ENCODE measurements at regions not wholly inside any gene's neighbourhood (a gene's known extent, or its start where the extent isn't known, plus 50 kb on each side); places are given as distances from the start of the nearest gene placed in this dataset.

GRCh38 chr14:83702619-83703018 lies 1827.3 kb upstream of the FLRT2 start:
- Histone ChIP-seq H3K4me3 (no peak overlapping the region), H3K27me3 (no peaks in the 10 kb centered on the region), H3K4me1 (no peaks in the 10 kb centered on the region), H3K27ac (no peak overlapping the region), H3K9me3 (no peaks in the 10 kb centered on the region), H3K36me3 (no peaks in the 10 kb centered on the region)
- intact Hi-C loops (cut with DNase I) = no loop called here
- DNase-seq (ENCODE audit: extremely low spot score in 2 of 2) = no peak
- TF ChIP-seq POLR2AphosphoS5 (IDR thresholded peaks at IDR 0.05; ENCODE audit: insufficient read depth in 1 of 2, low read depth in 1 of 2) (no peak), POLR2A (IDR thresholded peaks at IDR 0.05) (no peak), CTCF (IDR thresholded peaks at IDR 0.05) (no peak)

GRCh38 chr14:83706231-83706954 lies 1823.6 kb upstream of the FLRT2 start:
- H3K27ac ChIP-seq = no peak overlapping the region
- no peak for TF ChIP-seq POLR2AphosphoS5 (IDR thresholded peaks at IDR 0.05; ENCODE audit: insufficient read depth in 1 of 2, low read depth in 1 of 2)
- no peak for TF ChIP-seq POLR2A (IDR thresholded peaks at IDR 0.05)
- TF ChIP-seq CTCF (IDR thresholded peaks at IDR 0.05) = no peak
- no peaks in the 10 kb centered on the region for H3K4me1 ChIP-seq
- H3K9me3 ChIP-seq = no peaks in the 10 kb centered on the region
- no peak overlapping the region for H3K4me3 ChIP-seq
- intact Hi-C loops (cut with DNase I) = no loop called here
- no peaks in the 10 kb centered on the region for H3K27me3 ChIP-seq
- no peaks in the 10 kb centered on the region for H3K36me3 ChIP-seq
- DNase-seq (ENCODE audit: extremely low spot score in 2 of 2) = no peak

- no peak for TF ChIP-seq POLR2A (IDR thresholded peaks at IDR 0.05)
- TF ChIP-seq POLR2AphosphoS5 (IDR thresholded peaks at IDR 0.05; ENCODE audit: insufficient read depth in 1 of 2, low read depth in 1 of 2) = no peak
- Histone ChIP-seq H3K4me1 (no peaks in the 10 kb centered on the region), H3K36me3 (no peaks in the 10 kb centered on the region), H3K27me3 (no peaks in the 10 kb centered on the region), H3K9me3 (no peaks in the 10 kb centered on the region), H3K4me3 (no peak overlapping the region), H3K27ac (no peak overlapping the region)
- no peak for DNase-seq (ENCODE audit: extremely low spot score in 2 of 2)
- intact Hi-C loops (cut with DNase I) = no loop called here
Observed at GRCh38 chr14:83707056-83707455, 1822.9 kb upstream of the FLRT2 start.

- Histone ChIP-seq H3K27me3 (no peaks in the 10 kb centered on the region), H3K4me3 (no peak overlapping the region), H3K27ac (no peak overlapping the region), H3K36me3 (no peaks in the 10 kb centered on the region), H3K9me3 (no peaks in the 10 kb centered on the region), H3K4me1 (no peaks in the 10 kb centered on the region)
- no peak for DNase-seq (ENCODE audit: extremely low spot score in 2 of 2)
- no peak for TF ChIP-seq POLR2AphosphoS5 (IDR thresholded peaks at IDR 0.05; ENCODE audit: insufficient read depth in 1 of 2, low read depth in 1 of 2)
- TF ChIP-seq POLR2A (IDR thresholded peaks at IDR 0.05) = no peak
- no peak for TF ChIP-seq CTCF (IDR thresholded peaks at IDR 0.05)
- intact Hi-C loops (cut with DNase I) = no loop called here
Observed at GRCh38 chr14:83709116-83709515, 1820.8 kb upstream of the FLRT2 start.

- no peak for DNase-seq (ENCODE audit: extremely low spot score in 2 of 2)
- no peak for TF ChIP-seq POLR2A (IDR thresholded peaks at IDR 0.05)
- TF ChIP-seq CTCF (IDR thresholded peaks at IDR 0.05) = no peak
- TF ChIP-seq POLR2AphosphoS5 (IDR thresholded peaks at IDR 0.05; ENCODE audit: insufficient read depth in 1 of 2, low read depth in 1 of 2) = no peak
- H3K4me1 ChIP-seq = no peaks in the 10 kb centered on the region
- intact Hi-C loops (cut with DNase I) = no loop called here
- no peak overlapping the region for H3K4me3 ChIP-seq
- no peaks in the 10 kb centered on the region for H3K36me3 ChIP-seq
- H3K9me3 ChIP-seq = no peaks in the 10 kb centered on the region
- no peak overlapping the region for H3K27ac ChIP-seq
- H3K27me3 ChIP-seq = no peaks in the 10 kb centered on the region
Observed at GRCh38 chr14:83711046-83711445, 1818.9 kb upstream of the FLRT2 start.

All from vagina (tissue), 2 donors.